ENCODE measurements at regions not wholly inside any gene's neighbourhood (a gene's known extent, or its start where the extent isn't known, plus 50 kb on each side); places are given as distances from the start of the nearest gene placed in this dataset.

- no peak overlapping the region for H3K27ac ChIP-seq (ENCODE audit: extremely low read depth, low read depth, low read length)
- H3K4me1 ChIP-seq (ENCODE audit: control insufficient read depth, insufficient read depth, low read length): peaks cover 8% of the 10 kb centered on the region; the same call in 1 of the 2 replicates
- ChIA-PET POLR2A (no interaction called here), CTCF (interaction anchor here (0.6 kb wide), 1 partner anchor 116 kb away, joined by 3 read pairs; no protein-coding TSS in a partner anchor)
- no peak overlapping the region for H3K4me3 ChIP-seq (ENCODE audit: low read depth, low read length)
- no peak for TF ChIP-seq GLIS2 (tag by site-specific recombination; IDR thresholded peaks at IDR 0.05)
- TF ChIP-seq ZFP3 (tag by site-specific recombination; IDR thresholded peaks at IDR 0.05; ENCODE audit: low read depth): no peak
- TF ChIP-seq SP7 (tag by site-specific recombination; IDR thresholded peaks at IDR 0.05): no peak
- TF ChIP-seq ZEB2 (tag by site-specific recombination; IDR thresholded peaks at IDR 0.05): no peak
- no peak for TF ChIP-seq ZNF624 (tag by site-specific recombination; IDR thresholded peaks at IDR 0.05)
- TF ChIP-seq, protein P1, sequence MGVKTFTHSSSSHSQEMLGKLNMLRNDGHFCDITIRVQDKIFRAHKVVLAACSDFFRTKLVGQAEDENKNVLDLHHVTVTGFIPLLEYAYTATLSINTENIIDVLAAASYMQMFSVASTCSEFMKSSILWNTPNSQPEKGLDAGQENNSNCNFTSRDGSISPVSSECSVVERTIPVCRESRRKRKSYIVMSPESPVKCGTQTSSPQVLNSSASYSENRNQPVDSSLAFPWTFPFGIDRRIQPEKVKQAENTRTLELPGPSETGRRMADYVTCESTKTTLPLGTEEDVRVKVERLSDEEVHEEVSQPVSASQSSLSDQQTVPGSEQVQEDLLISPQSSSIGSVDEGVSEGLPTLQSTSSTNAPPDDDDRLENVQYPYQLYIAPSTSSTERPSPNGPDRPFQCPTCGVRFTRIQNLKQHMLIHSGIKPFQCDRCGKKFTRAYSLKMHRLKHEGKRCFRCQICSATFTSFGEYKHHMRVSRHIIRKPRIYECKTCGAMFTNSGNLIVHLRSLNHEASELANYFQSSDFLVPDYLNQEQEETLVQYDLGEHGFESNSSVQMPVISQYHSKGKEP (tag by site-specific recombination; IDR thresholded peaks at IDR 0.05): no peak
- TF ChIP-seq ZNF184 (tag by site-specific recombination; IDR thresholded peaks at IDR 0.05): no peak
- no peak for TF ChIP-seq MEIS1 (CRISPR knock-in tag; IDR thresholded peaks at IDR 0.05; ENCODE audit: borderline replicate concordance)
- TF ChIP-seq, protein P2, sequence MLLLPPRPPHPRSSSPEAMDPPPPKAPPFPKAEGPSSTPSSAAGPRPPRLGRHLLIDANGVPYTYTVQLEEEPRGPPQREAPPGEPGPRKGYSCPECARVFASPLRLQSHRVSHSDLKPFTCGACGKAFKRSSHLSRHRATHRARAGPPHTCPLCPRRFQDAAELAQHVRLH (tag by site-specific recombination; IDR thresholded peaks at IDR 0.05): no peak
- no peak for TF ChIP-seq PRDM1 (tag by site-specific recombination; IDR thresholded peaks at IDR 0.05)
- no peak for TF ChIP-seq TCF7L2 (IDR thresholded peaks at IDR 0.05; ENCODE audit: borderline replicate concordance, low read depth, low read length)
- H3K36me3 ChIP-seq (ENCODE audit: control insufficient read depth in 2 of 2, insufficient read depth in 1 of 2, low read length in 2 of 2): no peaks in the 10 kb centered on the region
- no peaks in the 10 kb centered on the region for H3K9me3 ChIP-seq (ENCODE audit: control insufficient read depth, insufficient read depth, low read depth, low read length)
These were observed 52.8 kb upstream of the CLNK start for GRCh38 chr4:10737337-10737736.

DNA sequence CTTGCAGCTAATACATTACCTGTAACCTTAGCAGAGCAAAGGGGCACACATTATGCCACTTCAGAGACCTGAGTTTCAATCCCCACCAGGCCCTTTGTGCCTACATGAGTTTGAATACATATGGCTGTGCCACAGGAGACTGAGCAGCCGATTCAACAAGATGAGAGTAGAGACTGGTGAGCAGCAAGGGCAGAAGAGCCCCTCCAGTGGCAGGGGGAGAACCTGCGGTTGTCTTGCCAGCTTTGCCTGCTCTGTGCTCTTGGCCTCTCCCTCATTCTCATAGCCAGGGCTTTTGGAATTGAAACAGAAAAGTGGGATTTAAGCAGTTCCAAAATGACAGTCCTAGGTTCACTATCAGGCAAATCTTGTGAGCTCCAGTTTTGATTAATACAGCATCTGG is 52.3 kb upstream of the CLNK start:
- H3K9me3 ChIP-seq (ENCODE audit: control insufficient read depth, insufficient read depth, low read depth, low read length): no peaks in the 10 kb centered on the region
- H3K36me3 ChIP-seq (ENCODE audit: control insufficient read depth in 2 of 2, insufficient read depth in 1 of 2, low read length in 2 of 2): no peaks in the 10 kb centered on the region
- POLR2A ChIA-PET: no interaction called here
- H3K27ac ChIP-seq (ENCODE audit: extremely low read depth, low read depth, low read length): no peak overlapping the region
- CTCF ChIA-PET: interaction anchor here (0.6 kb wide), 1 partner anchor 116 kb away, joined by 3 read pairs; no protein-coding TSS in a partner anchor
- peaks cover 8% of the 10 kb centered on the region; the same call in 1 of the 2 replicates for H3K4me1 ChIP-seq (ENCODE audit: control insufficient read depth, insufficient read depth, low read length)
- no peak overlapping the region for H3K4me3 ChIP-seq (ENCODE audit: low read depth, low read length)
- TF ChIP-seq ZNF341 (tag by site-specific recombination; IDR thresholded peaks at IDR 0.05; ENCODE audit: low read depth) (no peak), ZNF148 (tag by site-specific recombination; IDR thresholded peaks at IDR 0.05; ENCODE audit: borderline replicate concordance) (no peak), ZNF23 (tag by site-specific recombination; IDR thresholded peaks at IDR 0.05; ENCODE audit: borderline replicate concordance) (no peak), KLF7 (tag by site-specific recombination; IDR thresholded peaks at IDR 0.05; ENCODE audit: borderline replicate concordance) (no peak), ZNF513 (tag by site-specific recombination; IDR thresholded peaks at IDR 0.05) (no peak), ZNF660 (tag by site-specific recombination; IDR thresholded peaks at IDR 0.05) (no peak), IKZF3 (tag by site-specific recombination; IDR thresholded peaks at IDR 0.05) (no peak), KLF16 (tag by site-specific recombination; IDR thresholded peaks at IDR 0.05) (no peak), ZNF391 (tag by site-specific recombination; IDR thresholded peaks at IDR 0.05; ENCODE audit: borderline replicate concordance, low read depth) (no peak), ZNF473 (tag by site-specific recombination; IDR thresholded peaks at IDR 0.05) (no peak), ZNF791 (tag by site-specific recombination; IDR thresholded peaks at IDR 0.05) (no peak), HOXC10 (CRISPR knock-in tag; IDR thresholded peaks at IDR 0.05) (no peak), ZNF175 (tag by site-specific recombination; IDR thresholded peaks at IDR 0.05) (no peak), ZNF311 (tag by site-specific recombination; IDR thresholded peaks at IDR 0.05; ENCODE audit: borderline replicate concordance) (no peak), ZNF138 (tag by site-specific recombination; IDR thresholded peaks at IDR 0.05; ENCODE audit: borderline replicate concordance) (no peak)
- TF ChIP-seq, protein P3, sequence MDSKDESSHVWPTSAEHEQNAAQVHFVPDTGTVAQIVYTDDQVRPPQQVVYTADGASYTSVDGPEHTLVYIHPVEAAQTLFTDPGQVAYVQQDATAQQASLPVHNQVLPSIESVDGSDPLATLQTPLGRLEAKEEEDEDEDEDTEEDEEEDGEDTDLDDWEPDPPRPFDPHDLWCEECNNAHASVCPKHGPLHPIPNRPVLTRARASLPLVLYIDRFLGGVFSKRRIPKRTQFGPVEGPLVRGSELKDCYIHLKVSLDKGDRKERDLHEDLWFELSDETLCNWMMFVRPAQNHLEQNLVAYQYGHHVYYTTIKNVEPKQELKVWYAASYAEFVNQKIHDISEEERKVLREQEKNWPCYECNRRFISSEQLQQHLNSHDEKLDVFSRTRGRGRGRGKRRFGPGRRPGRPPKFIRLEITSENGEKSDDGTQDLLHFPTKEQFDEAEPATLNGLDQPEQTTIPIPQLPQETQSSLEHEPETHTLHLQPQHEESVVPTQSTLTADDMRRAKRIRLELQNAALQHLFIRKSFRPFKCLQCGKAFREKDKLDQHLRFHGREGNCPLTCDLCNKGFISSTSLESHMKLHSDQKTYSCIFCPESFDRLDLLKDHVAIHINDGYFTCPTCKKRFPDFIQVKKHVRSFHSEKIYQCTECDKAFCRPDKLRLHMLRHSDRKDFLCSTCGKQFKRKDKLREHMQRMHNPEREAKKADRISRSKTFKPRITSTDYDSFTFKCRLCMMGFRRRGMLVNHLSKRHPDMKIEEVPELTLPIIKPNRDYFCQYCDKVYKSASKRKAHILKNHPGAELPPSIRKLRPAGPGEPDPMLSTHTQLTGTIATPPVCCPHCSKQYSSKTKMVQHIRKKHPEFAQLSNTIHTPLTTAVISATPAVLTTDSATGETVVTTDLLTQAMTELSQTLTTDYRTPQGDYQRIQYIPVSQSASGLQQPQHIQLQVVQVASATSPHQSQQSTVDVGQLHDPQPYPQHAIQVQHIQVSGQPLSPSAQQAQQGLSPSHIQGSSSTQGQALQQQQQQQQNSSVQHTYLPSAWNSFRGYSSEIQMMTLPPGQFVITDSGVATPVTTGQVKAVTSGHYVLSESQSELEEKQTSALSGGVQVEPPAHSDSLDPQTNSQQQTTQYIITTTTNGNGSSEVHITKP (tag by site-specific recombination; IDR thresholded peaks at IDR 0.05): no peak
